OCI-LY1 (cell line): ENCODE measurements at regions not wholly inside any gene's neighbourhood (a gene's known extent, or its start where the extent isn't known, plus 50 kb on each side); places are given as distances from the start of the nearest gene placed in this dataset.

Experiments
- H2AFZ ChIP-seq: fragments of 200-600 bp; sonication (generic), shearing (Covaris generic); 2 replicates; pipeline ENCODE4 v1.6.0; 2014; ENCODE audit warnings: antibody characterized with exemption, mild to moderate bottlenecking, low read length
- H3F3A ChIP-seq: fragments of 200-600 bp; sonication (generic), shearing (Covaris generic); 2 replicates; pipeline ENCODE4 v1.6.0; 2014; ENCODE audit warnings: mild to moderate bottlenecking, antibody characterized with exemption, low read length, moderate library complexity; ENCODE audit not compliant: insufficient read depth
- H3K27ac ChIP-seq: fragments of 200-600 bp; sonication (generic); 2 replicates; pipeline ENCODE4 v1.5.1; 2014; ENCODE audit warnings: low read length, mixed run types, mild to moderate bottlenecking, low read depth; ENCODE audit not compliant: poor library complexity, severe bottlenecking
- H3K27me3 ChIP-seq: fragments of 200-600 bp; sonication (generic); 2 replicates; pipeline ENCODE4 v1.6.0; 2014; ENCODE audit warnings: antibody characterized with exemption, mild to moderate bottlenecking, low read length, moderate library complexity; ENCODE audit not compliant: insufficient read depth
- H3K36me3 ChIP-seq: fragments of 200-600 bp; sonication (generic); 2 replicates; pipeline ENCODE4 v1.6.1; 2014; ENCODE audit warnings: mild to moderate bottlenecking, antibody characterized with exemption, low read length, moderate library complexity, mixed read lengths; ENCODE audit not compliant: insufficient read depth
- H3K4me1 ChIP-seq: fragments of 200-600 bp; sonication (generic); 2 replicates; pipeline ENCODE4 v1.5.1; 2014; ENCODE audit warnings: mild to moderate bottlenecking, low read length, moderate library complexity; ENCODE audit not compliant: insufficient read depth, severe bottlenecking
- H3K4me2 ChIP-seq: fragments of 200-600 bp; sonication (generic), shearing (Covaris generic); 2 replicates; pipeline ENCODE4 v1.6.1; 2014; ENCODE audit warnings: low read length
- H3K4me3 ChIP-seq: fragments of 200-600 bp; sonication (generic); 2 replicates; pipeline ENCODE4 v1.5.1; 2014; ENCODE audit warnings: low read length, low read depth, mild to moderate bottlenecking, mixed read lengths; ENCODE audit not compliant: poor library complexity, severe bottlenecking
- H3K79me2 ChIP-seq: fragments of 200-600 bp; shearing (Covaris generic); 2 replicates; pipeline ENCODE4 v1.6.1; 2016; ENCODE audit warnings: mixed run types, low read length, mixed read lengths; ENCODE audit not compliant: insufficient read depth
- H3K9ac ChIP-seq: fragments of 200-600 bp; sonication (generic), shearing (Covaris generic); 2 replicates; pipeline ENCODE4 v1.6.1; 2014; ENCODE audit warnings: mild to moderate bottlenecking, low read length, mixed read lengths
- H3K9me2 ChIP-seq: fragments of 200-600 bp; sonication (generic), shearing (Covaris generic); 2 replicates; pipeline ENCODE4 v1.6.1; 2014; ENCODE audit warnings: low read depth, mild to moderate bottlenecking, low read length, mixed read lengths
- H3K9me3 ChIP-seq: fragments of 200-600 bp; shearing (Covaris generic); 2 replicates; pipeline ENCODE4 v1.6.1; 2014; ENCODE audit warnings: low read length, mixed read lengths
- H4K20me1 ChIP-seq: fragments of 200-600 bp; sonication (generic), shearing (Covaris generic); 2 replicates; pipeline ENCODE4 v1.6.0; 2016; ENCODE audit warnings: mild to moderate bottlenecking, low read length; ENCODE audit not compliant: insufficient read depth
- CTCF ChIP-seq: fragments of 200-600 bp; sonication (generic), shearing (Covaris generic); IDR thresholded peaks from 2 replicates; pipeline ENCODE4 v1.5.1; 2017; ENCODE audit warnings: mild to moderate bottlenecking, antibody characterized with exemption, low read length, moderate library complexity, mixed read lengths
- EZH2 ChIP-seq: fragments of 200-600 bp; sonication (generic), shearing (Covaris generic); IDR thresholded peaks from 2 replicates; pipeline ENCODE4 v1.8.0; 2017; ENCODE audit warnings: borderline replicate concordance, mixed run types, mild to moderate bottlenecking, antibody characterized with exemption, low read length, moderate library complexity, mixed read lengths

GRCh38 chr18:51952844-51953243 is 387.2 kb upstream of the DCC start:
- no peak overlapping the region for H3K4me2 ChIP-seq
- no peaks in the 10 kb centered on the region for H3K79me2 ChIP-seq
- H3K4me1 ChIP-seq: no peaks in the 10 kb centered on the region
- H3K9ac ChIP-seq: no peak overlapping the region
- H3K9me3 ChIP-seq: no peaks in the 10 kb centered on the region
- TF ChIP-seq CTCF (no peak), EZH2 (no peak)
- no peak overlapping the region for H3K27ac ChIP-seq
- H3K4me3 ChIP-seq: no peak overlapping the region
- H3K9me2 ChIP-seq: no peaks in the 10 kb centered on the region
- H4K20me1 ChIP-seq: no peaks in the 10 kb centered on the region
- no peaks in the 10 kb centered on the region for H3K27me3 ChIP-seq
- H3K36me3 ChIP-seq: no peaks in the 10 kb centered on the region
- no peaks in the 10 kb centered on the region for H3F3A ChIP-seq
- H2AFZ ChIP-seq: no peak overlapping the region

GRCh38 chr18:51953521-51953920 is 386.5 kb upstream of the DCC start:
- H3K79me2 ChIP-seq: no peaks in the 10 kb centered on the region
- no peak overlapping the region for H3K4me3 ChIP-seq
- H3K9ac ChIP-seq: no peak overlapping the region
- no peak overlapping the region for H2AFZ ChIP-seq
- H3K27me3 ChIP-seq: no peaks in the 10 kb centered on the region
- TF ChIP-seq EZH2 (no peak), CTCF (no peak)
- H3K27ac ChIP-seq: no peak overlapping the region
- no peaks in the 10 kb centered on the region for H3F3A ChIP-seq
- no peaks in the 10 kb centered on the region for H3K4me1 ChIP-seq
- no peaks in the 10 kb centered on the region for H4K20me1 ChIP-seq
- H3K36me3 ChIP-seq: no peaks in the 10 kb centered on the region
- H3K9me2 ChIP-seq: no peaks in the 10 kb centered on the region
- H3K9me3 ChIP-seq: no peaks in the 10 kb centered on the region
- no peak overlapping the region for H3K4me2 ChIP-seq

GRCh38 chr18:51955136-51955535 is 384.9 kb upstream of the DCC start:
- Histone ChIP-seq H3K4me3 (no peak overlapping the region), H3K4me2 (no peak overlapping the region), H3K9me3 (no peaks in the 10 kb centered on the region), H3K79me2 (no peaks in the 10 kb centered on the region), H3K4me1 (no peaks in the 10 kb centered on the region), H3F3A (no peaks in the 10 kb centered on the region), H4K20me1 (no peaks in the 10 kb centered on the region), H2AFZ (no peak overlapping the region), H3K27ac (no peak overlapping the region), H3K36me3 (no peaks in the 10 kb centered on the region), H3K9ac (no peak overlapping the region), H3K9me2 (no peaks in the 10 kb centered on the region), H3K27me3 (no peaks in the 10 kb centered on the region)
- TF ChIP-seq CTCF (no peak), EZH2 (no peak)
